ENCODE measurements at regions not wholly inside any gene's neighbourhood (a gene's known extent, or its start where the extent isn't known, plus 50 kb on each side); places are given as distances from the start of the nearest gene placed in this dataset.
A peak's percentile ranks its signal among the peaks of the same experiment; 100 is the strongest.

DNA sequence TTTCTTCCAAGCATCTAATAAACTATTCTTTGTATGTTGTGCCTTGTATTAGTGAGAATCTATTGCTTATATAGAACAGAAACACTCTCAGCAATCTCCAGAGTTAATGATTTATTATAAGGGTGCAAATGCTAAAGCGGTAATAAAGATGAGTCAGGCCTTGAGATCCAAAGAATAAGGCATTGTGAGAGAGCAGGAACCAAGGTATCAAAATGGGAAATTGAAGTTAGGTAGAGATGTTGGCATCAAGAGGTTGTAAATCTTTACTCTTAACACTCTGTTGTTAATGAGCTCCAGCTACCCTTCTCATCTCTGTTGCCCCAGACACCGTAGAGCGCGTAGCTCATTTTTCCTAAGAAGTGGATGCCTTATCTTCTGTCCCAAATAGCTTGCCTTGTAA lies 375.2 kb downstream of the ARL4A start (continued):
- TF ChIP-seq, protein P1, sequence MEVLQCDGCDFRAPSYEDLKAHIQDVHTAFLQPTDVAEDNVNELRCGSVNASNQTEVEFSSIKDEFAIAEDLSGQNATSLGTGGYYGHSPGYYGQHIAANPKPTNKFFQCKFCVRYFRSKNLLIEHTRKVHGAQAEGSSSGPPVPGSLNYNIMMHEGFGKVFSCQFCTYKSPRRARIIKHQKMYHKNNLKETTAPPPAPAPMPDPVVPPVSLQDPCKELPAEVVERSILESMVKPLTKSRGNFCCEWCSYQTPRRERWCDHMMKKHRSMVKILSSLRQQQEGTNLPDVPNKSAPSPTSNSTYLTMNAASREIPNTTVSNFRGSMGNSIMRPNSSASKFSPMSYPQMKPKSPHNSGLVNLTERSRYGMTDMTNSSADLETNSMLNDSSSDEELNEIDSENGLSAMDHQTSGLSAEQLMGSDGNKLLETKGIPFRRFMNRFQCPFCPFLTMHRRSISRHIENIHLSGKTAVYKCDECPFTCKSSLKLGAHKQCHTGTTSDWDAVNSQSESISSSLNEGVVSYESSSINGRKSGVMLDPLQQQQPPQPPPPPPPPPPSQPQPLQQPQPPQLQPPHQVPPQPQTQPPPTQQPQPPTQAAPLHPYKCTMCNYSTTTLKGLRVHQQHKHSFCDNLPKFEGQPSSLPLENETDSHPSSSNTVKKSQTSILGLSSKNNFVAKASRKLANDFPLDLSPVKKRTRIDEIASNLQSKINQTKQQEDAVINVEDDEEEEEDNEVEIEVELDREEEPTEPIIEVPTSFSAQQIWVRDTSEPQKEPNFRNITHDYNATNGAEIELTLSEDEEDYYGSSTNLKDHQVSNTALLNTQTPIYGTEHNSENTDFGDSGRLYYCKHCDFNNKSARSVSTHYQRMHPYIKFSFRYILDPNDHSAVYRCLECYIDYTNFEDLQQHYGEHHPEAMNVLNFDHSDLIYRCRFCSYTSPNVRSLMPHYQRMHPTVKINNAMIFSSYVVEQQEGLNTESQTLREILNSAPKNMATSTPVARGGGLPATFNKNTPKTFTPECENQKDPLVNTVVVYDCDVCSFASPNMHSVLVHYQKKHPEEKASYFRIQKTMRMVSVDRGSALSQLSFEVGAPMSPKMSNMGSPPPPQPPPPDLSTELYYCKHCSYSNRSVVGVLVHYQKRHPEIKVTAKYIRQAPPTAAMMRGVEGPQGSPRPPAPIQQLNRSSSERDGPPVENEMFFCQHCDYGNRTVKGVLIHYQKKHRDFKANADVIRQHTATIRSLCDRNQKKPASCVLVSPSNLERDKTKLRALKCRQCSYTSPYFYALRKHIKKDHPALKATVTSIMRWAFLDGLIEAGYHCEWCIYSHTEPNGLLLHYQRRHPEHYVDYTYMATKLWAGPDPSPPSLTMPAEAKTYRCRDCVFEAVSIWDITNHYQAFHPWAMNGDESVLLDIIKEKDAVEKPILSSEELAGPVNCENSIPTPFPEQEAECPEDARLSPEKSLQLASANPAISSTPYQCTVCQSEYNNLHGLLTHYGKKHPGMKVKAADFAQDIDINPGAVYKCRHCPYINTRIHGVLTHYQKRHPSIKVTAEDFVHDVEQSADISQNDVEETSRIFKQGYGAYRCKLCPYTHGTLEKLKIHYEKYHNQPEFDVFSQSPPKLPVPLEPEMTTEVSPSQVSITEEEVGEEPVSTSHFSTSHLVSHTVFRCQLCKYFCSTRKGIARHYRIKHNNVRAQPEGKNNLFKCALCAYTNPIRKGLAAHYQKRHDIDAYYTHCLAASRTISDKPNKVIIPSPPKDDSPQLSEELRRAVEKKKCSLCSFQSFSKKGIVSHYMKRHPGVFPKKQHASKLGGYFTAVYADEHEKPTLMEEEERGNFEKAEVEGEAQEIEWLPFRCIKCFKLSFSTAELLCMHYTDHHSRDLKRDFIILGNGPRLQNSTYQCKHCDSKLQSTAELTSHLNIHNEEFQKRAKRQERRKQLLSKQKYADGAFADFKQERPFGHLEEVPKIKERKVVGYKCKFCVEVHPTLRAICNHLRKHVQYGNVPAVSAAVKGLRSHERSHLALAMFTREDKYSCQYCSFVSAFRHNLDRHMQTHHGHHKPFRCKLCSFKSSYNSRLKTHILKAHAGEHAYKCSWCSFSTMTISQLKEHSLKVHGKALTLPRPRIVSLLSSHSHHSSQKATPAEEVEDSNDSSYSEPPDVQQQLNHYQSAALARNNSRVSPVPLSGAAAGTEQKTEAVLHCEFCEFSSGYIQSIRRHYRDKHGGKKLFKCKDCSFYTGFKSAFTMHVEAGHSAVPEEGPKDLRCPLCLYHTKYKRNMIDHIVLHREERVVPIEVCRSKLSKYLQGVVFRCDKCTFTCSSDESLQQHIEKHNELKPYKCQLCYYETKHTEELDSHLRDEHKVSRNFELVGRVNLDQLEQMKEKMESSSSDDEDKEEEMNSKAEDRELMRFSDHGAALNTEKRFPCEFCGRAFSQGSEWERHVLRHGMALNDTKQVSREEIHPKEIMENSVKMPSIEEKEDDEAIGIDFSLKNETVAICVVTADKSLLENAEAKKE (CRISPR knock-in tag; IDR thresholded peaks at IDR 0.05) = no peak

DNA sequence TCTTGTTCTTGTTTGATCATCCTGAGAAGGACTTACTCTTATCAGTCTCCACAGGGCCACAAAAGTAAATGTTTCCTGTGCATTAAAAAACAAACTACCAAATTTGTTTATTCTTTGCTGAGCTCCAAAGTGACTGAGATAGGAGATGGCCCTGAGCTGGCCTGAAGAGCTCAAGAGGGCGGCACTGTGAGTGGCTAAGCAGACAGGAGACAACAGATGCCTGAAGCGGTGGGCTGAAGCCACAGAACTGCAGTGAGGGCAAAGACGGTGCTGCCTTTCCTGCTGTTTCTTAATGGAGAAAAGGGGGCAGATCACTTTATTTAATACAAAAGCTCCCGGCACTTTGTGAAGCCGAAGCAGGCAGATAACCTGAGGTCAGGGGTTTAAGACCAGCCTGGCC lies 379.6 kb downstream of the ARL4A start:
- Mint-ChIP-seq H3K27ac (peak overlapping the region; percentile 49; the same call in 1 of the 2 replicates), H3K9me3 (no peaks in the 10 kb centered on the region), H3K4me3 (no peak overlapping the region), H3K36me3 (ENCODE audit: low read depth) (no peaks in the 10 kb centered on the region), H3K27me3 (ENCODE audit: insufficient read depth, low read depth, poor library complexity) (no peaks in the 10 kb centered on the region), H3K4me1 (no peaks in the 10 kb centered on the region; the same call in 2 of the 3 replicates)
- peak; percentile 85 for ATAC-seq
- Histone ChIP-seq H3K36me3 (ENCODE audit: insufficient read depth) (no peaks in the 10 kb centered on the region), H3K4me1 (ENCODE audit: insufficient read depth) (no peaks in the 10 kb centered on the region), H3K79me2 (replicated peaks; ENCODE audit: insufficient read depth) (no peaks in the 10 kb centered on the region), H3K4me3 (no peak overlapping the region), H4K20me1 (replicated peaks; ENCODE audit: insufficient read depth) (no peaks in the 10 kb centered on the region), H3F3A (replicated peaks; ENCODE audit: low read depth) (no peaks in the 10 kb centered on the region), H2AFZ (peak overlapping the region; percentile 93), H3K27ac (ENCODE audit: low read depth) (no peak overlapping the region), H3K4me2 (no peak overlapping the region), H3K9me2 (ENCODE audit: insufficient read depth) (no peaks in the 10 kb centered on the region), H3K27me3 (ENCODE audit: insufficient read depth) (no peaks in the 10 kb centered on the region)
- DNase-seq (ENCODE audit: low spot score) = peak; percentile 11
- TF ChIP-seq, protein P1 (CRISPR knock-in tag; IDR thresholded peaks at IDR 0.05) = no peak
- TF ChIP-seq, protein P2, sequence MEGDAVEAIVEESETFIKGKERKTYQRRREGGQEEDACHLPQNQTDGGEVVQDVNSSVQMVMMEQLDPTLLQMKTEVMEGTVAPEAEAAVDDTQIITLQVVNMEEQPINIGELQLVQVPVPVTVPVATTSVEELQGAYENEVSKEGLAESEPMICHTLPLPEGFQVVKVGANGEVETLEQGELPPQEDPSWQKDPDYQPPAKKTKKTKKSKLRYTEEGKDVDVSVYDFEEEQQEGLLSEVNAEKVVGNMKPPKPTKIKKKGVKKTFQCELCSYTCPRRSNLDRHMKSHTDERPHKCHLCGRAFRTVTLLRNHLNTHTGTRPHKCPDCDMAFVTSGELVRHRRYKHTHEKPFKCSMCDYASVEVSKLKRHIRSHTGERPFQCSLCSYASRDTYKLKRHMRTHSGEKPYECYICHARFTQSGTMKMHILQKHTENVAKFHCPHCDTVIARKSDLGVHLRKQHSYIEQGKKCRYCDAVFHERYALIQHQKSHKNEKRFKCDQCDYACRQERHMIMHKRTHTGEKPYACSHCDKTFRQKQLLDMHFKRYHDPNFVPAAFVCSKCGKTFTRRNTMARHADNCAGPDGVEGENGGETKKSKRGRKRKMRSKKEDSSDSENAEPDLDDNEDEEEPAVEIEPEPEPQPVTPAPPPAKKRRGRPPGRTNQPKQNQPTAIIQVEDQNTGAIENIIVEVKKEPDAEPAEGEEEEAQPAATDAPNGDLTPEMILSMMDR (conservative IDR thresholded peaks at IDR 0.05; ENCODE audit: low read depth in 2 of 2) = no peak
- TF ChIP-seq EZH2 (IDR thresholded peaks at IDR 0.05; ENCODE audit: low read depth, unreplicated experiment) = no peak
- TF ChIP-seq, protein P3, sequence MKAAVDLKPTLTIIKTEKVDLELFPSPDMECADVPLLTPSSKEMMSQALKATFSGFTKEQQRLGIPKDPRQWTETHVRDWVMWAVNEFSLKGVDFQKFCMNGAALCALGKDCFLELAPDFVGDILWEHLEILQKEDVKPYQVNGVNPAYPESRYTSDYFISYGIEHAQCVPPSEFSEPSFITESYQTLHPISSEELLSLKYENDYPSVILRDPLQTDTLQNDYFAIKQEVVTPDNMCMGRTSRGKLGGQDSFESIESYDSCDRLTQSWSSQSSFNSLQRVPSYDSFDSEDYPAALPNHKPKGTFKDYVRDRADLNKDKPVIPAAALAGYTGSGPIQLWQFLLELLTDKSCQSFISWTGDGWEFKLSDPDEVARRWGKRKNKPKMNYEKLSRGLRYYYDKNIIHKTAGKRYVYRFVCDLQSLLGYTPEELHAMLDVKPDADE (IDR thresholded peaks at IDR 0.05) = no peak
- no peak for TF ChIP-seq STAT1 (IDR thresholded peaks at IDR 0.05; ENCODE audit: unreplicated experiment)
- TF ChIP-seq JUNB (IDR thresholded peaks at IDR 0.05; ENCODE audit: unreplicated experiment) = no peak
- TF ChIP-seq CREB1 (CRISPR knock-in tag; IDR thresholded peaks at IDR 0.05; ENCODE audit: low read depth) = no peak

All from GM23338 (cell line).